ENCODE measurements at regions not wholly inside any gene's neighbourhood (a gene's known extent, or its start where the extent isn't known, plus 50 kb on each side); places are given as distances from the start of the nearest gene placed in this dataset.

GRCh38 chr4:119744580-119744979 lies 116.0 kb upstream of the PDE5A start:
- POLR2A ChIA-PET (ENCODE audit: unreplicated experiment), result interaction anchor here (1.5 kb wide), 1 partner anchor 11 kb away, joined by 5 read pairs; no protein-coding TSS in a partner anchor
- H2AFZ ChIP-seq (replicated peaks; ENCODE audit: low read length, poor library complexity), result peak overlapping the region; percentile 70
- H4K20me1 ChIP-seq (ENCODE audit: insufficient read depth, low read length), result no peaks in the 10 kb centered on the region
- H3K9me1 ChIP-seq (ENCODE audit: insufficient read depth, low read length), result no peaks in the 10 kb centered on the region; the same call in 1 of the 2 replicates
- no peak overlapping the region for H3K27ac ChIP-seq (ENCODE audit: insufficient read depth, low read length)
- no peak overlapping the region for H3K4me2 ChIP-seq (ENCODE audit: low read depth, low read length)
- peak overlapping the region in 1 of 2 experiments; percentile 82; a peak in 2 of 4 replicates for H4K8ac ChIP-seq (ENCODE audit: low read depth in 2 of 2, low read length in 2 of 2)
- H3K18ac ChIP-seq (ENCODE audit: low read depth, low read length), result peak overlapping the region; percentile 88
- TF ChIP-seq RFX5 (IDR thresholded peaks at IDR 0.05; ENCODE audit: low read depth, low read length), result no peak
- H2BK120ac ChIP-seq (ENCODE audit: low read depth, low read length), result peak overlapping the region; percentile 85; the same call in 1 of the 2 replicates
- H3K27me3 ChIP-seq (ENCODE audit: control insufficient read depth, insufficient read depth, low read length), result no peaks in the 10 kb centered on the region
- H4K5ac ChIP-seq (ENCODE audit: low read depth, low read length), result peak overlapping the region; percentile 72
- no peak overlapping the region for H3K56ac ChIP-seq (ENCODE audit: extremely low read depth, insufficient read depth, low read length)
- H3K36me3 ChIP-seq (ENCODE audit: control insufficient read depth, insufficient read depth, low read length), result no peaks in the 10 kb centered on the region
- no peaks in the 10 kb centered on the region for H3K9me3 ChIP-seq (ENCODE audit: control insufficient read depth, insufficient read depth, low read length)
- H3K79me1 ChIP-seq (ENCODE audit: low read depth in 1 of 2, low read length in 2 of 2), result no peaks in the 10 kb centered on the region
- H2BK15ac ChIP-seq (ENCODE audit: low read depth, low read length), result peak overlapping the region; percentile 45; the same call in 1 of the 3 replicates
- peak overlapping the region; percentile 60 for H3K14ac ChIP-seq (replicated peaks; ENCODE audit: low read depth, low read length)
- no peak overlapping the region for H3K9ac ChIP-seq (ENCODE audit: low read depth, low read length)
- CTCF ChIA-PET, result no interaction called here
- peak overlapping the region; percentile 17; the same call in 1 of the 2 replicates for H2AK5ac ChIP-seq (ENCODE audit: low read depth, low read length)
- H4K91ac ChIP-seq (ENCODE audit: insufficient read depth, low read depth, low read length), result peak overlapping the region; percentile 67; the same call in 1 of the 2 replicates
- ATAC-seq (ENCODE audit: low read depth), result no peak
- BruUV-seq (replicated peaks), result no TSS peak
- dilution Hi-C loops (cut with HindIII; ENCODE audit: low sequenced_read_pairs, unreplicated experiment) (no loop called here), in situ Hi-C loops (cut with MboI; ENCODE audit: low sequenced_read_pairs) (no loop called here), intact Hi-C loops (cut with micrococcal nuclease) (no loop called here)
- H2AK9ac ChIP-seq (replicated peaks; ENCODE audit: low read depth, low read length, poor library complexity), result no peak overlapping the region
- H2BK20ac ChIP-seq (ENCODE audit: low read depth, low read length), result peak overlapping the region; percentile 69; the same call in 1 of the 2 replicates
- no peak overlapping the region for H2BK5ac ChIP-seq (ENCODE audit: low read depth, low read length, poor library complexity, severe bottlenecking)
- H3K4ac ChIP-seq (ENCODE audit: low read depth, low read length), result peak overlapping the region; percentile 50; the same call in 1 of the 2 replicates
- no peak overlapping the region for H3K23ac ChIP-seq (ENCODE audit: low read depth, low read length)
- 100% methylated on average over 1 of the region's 3 CpGs; no CpG with 5 or more reads in 1 of the 2 experiments for WGBS, 2 experiments (ENCODE audit: extremely low coverage in 2 of 2, insufficient read length in 1 of 2)
- H3K4me1 ChIP-seq (ENCODE audit: control insufficient read depth, insufficient read depth, low read length), result peaks cover 9% of the 10 kb centered on the region
- no peak for DNase-seq
- no peak overlapping the region for H3K4me3 ChIP-seq (ENCODE audit: insufficient read depth, low read depth, low read length)
